Hepatocyte (in vitro differentiated cells): ENCODE measurements at regions not wholly inside any gene's neighbourhood (a gene's known extent, or its start where the extent isn't known, plus 50 kb on each side); places are given as distances from the start of the nearest gene placed in this dataset.

Source experiments
- DNase-seq: peaks from one replicate; pipeline ENCODE4 v3.0.0-alpha.2; 2016; ENCODE audit warnings: low spot score
- H2AFZ ChIP-seq: fragments of 200-600 bp; sonication (generic); 2 replicates; pipeline ENCODE4 v1.6.0; 2016; ENCODE audit warnings: antibody characterized with exemption, mild to moderate bottlenecking
- H3K27ac ChIP-seq: fragments of 200-600 bp; sonication (generic); 2 replicates; pipeline ENCODE4 v1.5.1; 2016; ENCODE audit warnings: mild to moderate bottlenecking
- H3K27me3 ChIP-seq: fragments of 200-600 bp; sonication (generic); 2 replicates; pipeline ENCODE4 v1.6.1; 2016
- H3K36me3 ChIP-seq: fragments of 200-600 bp; sonication (generic); replicated peaks from 2 replicates; pipeline ENCODE4 v1.5.1; 2016; ENCODE audit warnings: low read depth; ENCODE audit not compliant: insufficient read depth
- H3K4me1 ChIP-seq: fragments of 200-600 bp; sonication (generic); 2 replicates; pipeline ENCODE4 v1.5.1; 2016; ENCODE audit warnings: mild to moderate bottlenecking, moderate library complexity; ENCODE audit not compliant: insufficient read depth
- H3K4me2 ChIP-seq: fragments of 200-600 bp; sonication (generic); 2 replicates; pipeline ENCODE4 v1.6.0; 2016
- H3K4me3 ChIP-seq: fragments of 200-600 bp; sonication (generic); 2 replicates; pipeline ENCODE4 v1.5.1; 2016; ENCODE audit warnings: mild to moderate bottlenecking
- H3K79me2 ChIP-seq: fragments of 200-600 bp; sonication (generic); 2 replicates; pipeline ENCODE4 v1.6.0; 2017; ENCODE audit warnings: mild to moderate bottlenecking
- H3K9me2 ChIP-seq: fragments of 200-600 bp; sonication (generic); replicated peaks from 2 replicates; pipeline ENCODE4 v1.6.0; 2017; ENCODE audit warnings: mild to moderate bottlenecking; ENCODE audit not compliant: insufficient read depth
- H3K9me3 ChIP-seq: fragments of 200-600 bp; sonication (generic); 2 replicates; pipeline ENCODE4 v1.5.1; 2016; ENCODE audit warnings: low read depth, mild to moderate bottlenecking
- H4K20me1 ChIP-seq: fragments of 200-600 bp; sonication (generic); 2 replicates; pipeline ENCODE4 v1.6.0; 2016; ENCODE audit warnings: mild to moderate bottlenecking; ENCODE audit not compliant: insufficient read depth, poor library complexity, severe bottlenecking
- CTCF ChIP-seq: fragments of 200-600 bp; sonication (generic); IDR thresholded peaks from 2 replicates; pipeline ENCODE4 v1.5.1; 2016; ENCODE audit warnings: antibody characterized with exemption, mild to moderate bottlenecking; ENCODE audit not compliant: poor library complexity
- EZH2 ChIP-seq: fragments of 200-600 bp; sonication (generic); IDR thresholded peaks from 2 replicates; pipeline ENCODE4 v1.6.1; 2016; ENCODE audit warnings: antibody characterized with exemption, mild to moderate bottlenecking, borderline replicate concordance
- EZH2phosphoT487 ChIP-seq: fragments of 200-600 bp; sonication (generic); IDR thresholded peaks from one replicate; pipeline ENCODE4 v1.6.1; 2018; ENCODE audit warnings: antibody characterized with exemption, mild to moderate bottlenecking, low read depth, moderate library complexity; ENCODE audit not compliant: unreplicated experiment, severe bottlenecking
- WGBS: methylation state at CpG from one replicate; pipeline ENCODE4 v1.1.6; 2016; ENCODE audit warnings: low lambda C conversion rate; ENCODE audit errors: missing lambda C conversion rate; 5-methylcytosine and 5-hydroxymethylcytosine counted together

GRCh38 chr5:92330365-92330764 lies 947.2 kb upstream of the ARRDC3 start:
- no peak overlapping the region for H3K27ac ChIP-seq

GRCh38 chr5:92329759-92330158 lies 946.6 kb upstream of the ARRDC3 start:
- Histone ChIP-seq H3K79me2 (no peaks in the 10 kb centered on the region), H3K4me3 (no peak overlapping the region), H3K4me2 (no peak overlapping the region), H3K9me3 (no peaks in the 10 kb centered on the region), H4K20me1 (no peaks in the 10 kb centered on the region), H2AFZ (no peak overlapping the region), H3K36me3 (no peaks in the 10 kb centered on the region), H3K4me1 (no peaks in the 10 kb centered on the region), H3K27me3 (no peaks in the 10 kb centered on the region), H3K9me2 (no peaks in the 10 kb centered on the region), H3K27ac (no peak overlapping the region)
- 88% methylated on average over 3 of the region's 3 CpGs for WGBS
- TF ChIP-seq EZH2 = no peak
- TF ChIP-seq EZH2phosphoT487 = no peak
- TF ChIP-seq CTCF = no peak
- DNase-seq = no peak

More at GRCh38 chr5:92330365-92330764, 947.2 kb upstream of the ARRDC3 start:
- no peaks in the 10 kb centered on the region for H3K9me3 ChIP-seq
- no peaks in the 10 kb centered on the region for H3K36me3 ChIP-seq
- DNase-seq = no peak
- H3K27me3 ChIP-seq = no peaks in the 10 kb centered on the region
- H2AFZ ChIP-seq = no peak overlapping the region
- no peak overlapping the region for H3K4me3 ChIP-seq
- no peaks in the 10 kb centered on the region for H4K20me1 ChIP-seq
- TF ChIP-seq EZH2 = no peak
- TF ChIP-seq EZH2phosphoT487 = no peak
- no peak for TF ChIP-seq CTCF
- H3K79me2 ChIP-seq = no peaks in the 10 kb centered on the region
- H3K9me2 ChIP-seq = no peaks in the 10 kb centered on the region
- no peaks in the 10 kb centered on the region for H3K4me1 ChIP-seq
- no peak overlapping the region for H3K4me2 ChIP-seq

- no peaks in the 10 kb centered on the region for H3K9me3 ChIP-seq
- 79% methylated on average over 4 of the region's 4 CpGs for WGBS
- TF ChIP-seq EZH2 (no peak), EZH2phosphoT487 (no peak), CTCF (no peak)
These were observed 945.6 kb upstream of the ARRDC3 start for GRCh38 chr5:92328584-92329259.

GRCh38 chr5:92320446-92320845 lies 937.3 kb upstream of the ARRDC3 start:
- peak overlapping the region; percentile 35 for H3K4me2 ChIP-seq
- H2AFZ ChIP-seq = no peak overlapping the region
- no peaks in the 10 kb centered on the region for H3K27me3 ChIP-seq
- H4K20me1 ChIP-seq = no peaks in the 10 kb centered on the region
- no peaks in the 10 kb centered on the region for H3K4me1 ChIP-seq
- no peaks in the 10 kb centered on the region for H3K79me2 ChIP-seq
- no peaks in the 10 kb centered on the region for H3K9me2 ChIP-seq
- 82% methylated on average over 5 of the region's 5 CpGs for WGBS
- no peak for DNase-seq
- no peak overlapping the region for H3K4me3 ChIP-seq
- H3K36me3 ChIP-seq = no peaks in the 10 kb centered on the region
- TF ChIP-seq EZH2phosphoT487 (no peak), CTCF (no peak), EZH2 (no peak)
- H3K9me3 ChIP-seq = no peaks in the 10 kb centered on the region
- no peak overlapping the region for H3K27ac ChIP-seq

More at GRCh38 chr5:92328584-92329259, 945.6 kb upstream of the ARRDC3 start:
- Histone ChIP-seq H3K4me3 (no peak overlapping the region), H3K36me3 (no peaks in the 10 kb centered on the region), H3K9me2 (no peaks in the 10 kb centered on the region), H3K4me1 (no peaks in the 10 kb centered on the region), H3K27ac (no peak overlapping the region), H3K4me2 (no peak overlapping the region), H4K20me1 (no peaks in the 10 kb centered on the region), H3K27me3 (no peaks in the 10 kb centered on the region), H2AFZ (no peak overlapping the region), H3K79me2 (no peaks in the 10 kb centered on the region)
- no peak for DNase-seq
